ENCODE measurements at regions not wholly inside any gene's neighbourhood (a gene's known extent, or its start where the extent isn't known, plus 50 kb on each side); places are given as distances from the start of the nearest gene placed in this dataset.

GRCh38 chr2:41791523-41791922 is 256.3 kb upstream of the PKDCC start:
- Histone ChIP-seq H3K9me3 (no peaks in the 10 kb centered on the region), H3K27me3 (no peaks in the 10 kb centered on the region), H3K4me3 (ENCODE audit: low read depth in 1 of 2, low read length in 1 of 2) (no peak overlapping the region), H3K36me3 (no peaks in the 10 kb centered on the region), H3K27ac (no peak overlapping the region), H3K4me1 (ENCODE audit: control insufficient read depth in 1 of 2, insufficient read depth in 1 of 2, low read depth in 1 of 2, low read length in 1 of 2) (no peaks in the 10 kb centered on the region)
- no peak for TF ChIP-seq CTCF (IDR thresholded peaks at IDR 0.05)

DNA sequence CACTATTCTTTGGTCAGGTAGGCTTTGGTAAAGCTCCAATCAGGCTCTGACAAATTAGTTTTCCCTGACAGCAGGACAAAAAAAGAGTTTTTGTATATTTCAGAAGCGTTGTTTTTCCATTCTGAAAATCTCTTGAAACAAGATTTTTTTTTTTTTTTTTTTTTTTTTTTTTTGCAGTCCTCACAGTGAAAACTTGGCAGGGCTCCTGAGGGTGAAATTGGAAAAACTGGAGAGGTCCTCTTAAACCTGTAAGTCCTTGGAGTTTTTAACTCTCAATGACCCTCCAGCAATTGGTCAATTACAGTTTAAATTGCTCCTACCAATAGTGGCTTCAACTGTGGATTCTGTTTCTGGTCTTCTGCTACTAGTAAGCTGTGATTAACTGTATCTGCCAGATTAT is 244.5 kb upstream of the PKDCC start:
- Histone ChIP-seq H3K36me3 (no peaks in the 10 kb centered on the region), H3K9me3 (no peaks in the 10 kb centered on the region), H3K27me3 (no peaks in the 10 kb centered on the region), H3K4me3 (ENCODE audit: low read depth in 1 of 2, low read length in 1 of 2) (no peak overlapping the region), H3K27ac (no peak overlapping the region), H3K4me1 (ENCODE audit: control insufficient read depth in 1 of 2, insufficient read depth in 1 of 2, low read depth in 1 of 2, low read length in 1 of 2) (no peaks in the 10 kb centered on the region)
- no peak for TF ChIP-seq CTCF (IDR thresholded peaks at IDR 0.05)

- H3K36me3 ChIP-seq: no peaks in the 10 kb centered on the region
- H3K4me3 ChIP-seq (ENCODE audit: low read depth in 1 of 2, low read length in 1 of 2): no peak overlapping the region
- H3K9me3 ChIP-seq: no peaks in the 10 kb centered on the region
- no peak overlapping the region for H3K27ac ChIP-seq
- H3K4me1 ChIP-seq (ENCODE audit: control insufficient read depth in 1 of 2, insufficient read depth in 1 of 2, low read depth in 1 of 2, low read length in 1 of 2): no peaks in the 10 kb centered on the region
- H3K27me3 ChIP-seq: no peaks in the 10 kb centered on the region
- no peak for TF ChIP-seq CTCF (IDR thresholded peaks at IDR 0.05)
Observed at GRCh38 chr2:41806286-41806685, 241.5 kb upstream of the PKDCC start.

DNA sequence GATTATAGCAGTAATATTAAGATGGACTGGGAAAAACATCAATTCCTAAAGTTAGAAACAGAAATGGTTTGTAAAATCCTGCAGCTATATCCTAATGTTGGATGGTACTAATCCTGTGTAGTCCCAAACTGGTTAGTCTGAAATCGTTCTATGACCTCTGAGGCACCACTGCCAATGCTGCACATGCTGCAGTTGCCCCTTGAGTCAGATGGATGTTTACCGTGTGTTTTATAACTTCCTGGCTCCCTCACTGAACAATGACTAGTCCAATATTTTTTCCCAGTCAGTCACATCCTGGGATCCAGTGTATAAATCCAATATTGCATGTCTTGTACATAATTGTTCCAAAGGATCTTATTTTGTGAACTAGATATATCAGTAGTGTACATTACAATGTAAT is 226.7 kb upstream of the PKDCC start:
- Histone ChIP-seq H3K4me1 (ENCODE audit: control insufficient read depth in 1 of 2, insufficient read depth in 1 of 2, low read depth in 1 of 2, low read length in 1 of 2) (no peaks in the 10 kb centered on the region), H3K9me3 (no peaks in the 10 kb centered on the region), H3K27me3 (no peaks in the 10 kb centered on the region), H3K36me3 (no peaks in the 10 kb centered on the region), H3K27ac (no peak overlapping the region), H3K4me3 (ENCODE audit: low read depth in 1 of 2, low read length in 1 of 2) (no peak overlapping the region)
- TF ChIP-seq CTCF (IDR thresholded peaks at IDR 0.05): no peak

GRCh38 chr2:41826921-41827320 is 220.9 kb upstream of the PKDCC start:
- no peaks in the 10 kb centered on the region for H3K36me3 ChIP-seq
- H3K9me3 ChIP-seq: no peaks in the 10 kb centered on the region
- H3K27ac ChIP-seq: no peak overlapping the region
- no peaks in the 10 kb centered on the region for H3K4me1 ChIP-seq (ENCODE audit: control insufficient read depth in 1 of 2, insufficient read depth in 1 of 2, low read depth in 1 of 2, low read length in 1 of 2)
- no peak overlapping the region for H3K4me3 ChIP-seq (ENCODE audit: low read depth in 1 of 2, low read length in 1 of 2)
- TF ChIP-seq CTCF (IDR thresholded peaks at IDR 0.05): no peak
- peaks cover 31% of the 10 kb centered on the region for H3K27me3 ChIP-seq

- no peak overlapping the region for H3K4me3 ChIP-seq (ENCODE audit: low read depth in 1 of 2, low read length in 1 of 2)
Observed at GRCh38 chr2:41827354-41827971, 220.4 kb upstream of the PKDCC start.

More at GRCh38 chr2:41827354-41827971, 220.4 kb upstream of the PKDCC start:
- H3K9me3 ChIP-seq: no peaks in the 10 kb centered on the region
- H3K27me3 ChIP-seq: peaks cover 31% of the 10 kb centered on the region
- H3K27ac ChIP-seq: no peak overlapping the region
- no peaks in the 10 kb centered on the region for H3K36me3 ChIP-seq
- no peak for TF ChIP-seq CTCF (IDR thresholded peaks at IDR 0.05)
- H3K4me1 ChIP-seq (ENCODE audit: control insufficient read depth in 1 of 2, insufficient read depth in 1 of 2, low read depth in 1 of 2, low read length in 1 of 2): no peaks in the 10 kb centered on the region
